Astrocyte (in vitro differentiated cells and primary cell): ENCODE measurements at regions not wholly inside any gene's neighbourhood (a gene's known extent, or its start where the extent isn't known, plus 50 kb on each side); places are given as distances from the start of the nearest gene placed in this dataset.
"Not testable (repeated sequence)": the region's sequence is repeated elsewhere in the genome, so short reads cannot be mapped to it uniquely, and the experiment has no call there.

Experiments used
- DNase-seq: peaks from one replicate; pipeline ENCODE4 v3.0.0-alpha.2; 2010; ENCODE audit warnings: low read depth
- FAIRE-seq: peaks from 2 replicates; lab custom pipeline; 2011; peaks lifted over from hg19 to GRCh38; lab: Jason Lieb, UNC
- H2AFZ ChIP-seq: 2 replicates; pipeline ENCODE4 v1.6.0; 2012; ENCODE audit warnings: low read depth, low read length, inconsistent platforms
- H3K27ac ChIP-seq: 2 replicates; pipeline ENCODE4 v1.5.1; 2011; ENCODE audit warnings: low read depth, low read length, inconsistent platforms
- H3K27me3 ChIP-seq: 2 replicates; pipeline ENCODE4 v1.6.0; 2011; ENCODE audit warnings: low read length, inconsistent platforms; ENCODE audit not compliant: insufficient read depth
- H3K36me3 ChIP-seq: 2 replicates; pipeline ENCODE4 v1.5.1; 2011; ENCODE audit warnings: low read length, inconsistent platforms; ENCODE audit not compliant: insufficient read depth
- H3K4me1 ChIP-seq: 2 replicates; pipeline ENCODE4 v1.5.1; 2011; ENCODE audit warnings: low read length, inconsistent platforms; ENCODE audit not compliant: insufficient read depth
- H3K4me2 ChIP-seq: 2 replicates; pipeline ENCODE4 v1.6.0; 2012; ENCODE audit warnings: low read length, inconsistent platforms
- H3K4me3 ChIP-seq: 2 replicates; pipeline ENCODE4 v1.5.1; 2011; ENCODE audit warnings: low read depth, mild to moderate bottlenecking, low read length, inconsistent platforms; ENCODE audit not compliant: insufficient read depth
- H3K79me2 ChIP-seq: 2 replicates; pipeline ENCODE4 v1.6.0; 2012; ENCODE audit warnings: mild to moderate bottlenecking, low read length, inconsistent platforms; ENCODE audit not compliant: insufficient read depth
- H3K9ac ChIP-seq: 2 replicates; pipeline ENCODE4 v1.6.0; 2012; ENCODE audit warnings: mild to moderate bottlenecking, low read length, inconsistent platforms
- H3K9me3 ChIP-seq: 2 replicates; pipeline ENCODE4 v1.5.1; 2012; ENCODE audit warnings: low read depth, mild to moderate bottlenecking, low read length, inconsistent platforms; ENCODE audit not compliant: insufficient read depth
- H4K20me1 ChIP-seq: 2 replicates; pipeline ENCODE4 v1.6.0; 2012; ENCODE audit warnings: low read length, inconsistent platforms; ENCODE audit not compliant: insufficient read depth
- H3K27ac Mint-ChIP-seq: one replicate; pipeline ENCODE4 v1.8.0; 2021; ENCODE audit warnings: mild to moderate bottlenecking, mixed read lengths; ENCODE audit not compliant: unreplicated experiment
- H3K27me3 Mint-ChIP-seq: one replicate; pipeline ENCODE4 v1.8.0; 2021; ENCODE audit warnings: low read depth, mixed read lengths; ENCODE audit not compliant: unreplicated experiment
- H3K36me3 Mint-ChIP-seq: one replicate; pipeline ENCODE4 v1.8.0; 2021; ENCODE audit warnings: low read depth, mixed read lengths; ENCODE audit not compliant: unreplicated experiment
- H3K4me1 Mint-ChIP-seq: one replicate; pipeline ENCODE4 v1.8.0; 2021; ENCODE audit warnings: low read depth, mixed read lengths; ENCODE audit not compliant: unreplicated experiment
- H3K4me3 Mint-ChIP-seq: one replicate; pipeline ENCODE4 v1.8.0; 2021; ENCODE audit warnings: mild to moderate bottlenecking, moderate library complexity, mixed read lengths; ENCODE audit not compliant: unreplicated experiment
- H3K9me3 Mint-ChIP-seq: one replicate; pipeline ENCODE4 v1.8.0; 2021; ENCODE audit warnings: mild to moderate bottlenecking, mixed read lengths; ENCODE audit not compliant: unreplicated experiment

DNA sequence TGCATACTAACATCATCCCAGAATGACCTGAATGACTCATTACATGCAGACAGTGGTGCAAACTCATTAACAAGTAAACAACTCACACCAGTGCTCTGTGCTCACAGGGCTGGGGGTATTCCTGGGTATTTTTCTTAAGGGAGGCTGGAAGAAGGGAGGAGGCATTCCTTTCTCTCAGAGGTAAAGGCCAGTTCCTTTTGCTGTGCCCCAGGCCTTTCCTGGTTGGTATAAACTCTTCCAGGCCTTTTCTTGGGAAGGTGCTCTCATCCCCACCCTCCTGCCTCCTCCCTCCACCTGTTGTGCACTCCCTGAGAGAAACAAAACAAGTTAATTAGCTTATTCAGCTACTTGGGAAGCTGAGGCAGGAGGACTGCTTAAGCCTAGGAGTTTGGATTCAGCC is 4779.2 kb upstream of the OR11H1 start:
- not testable (repeated sequence) for H3K79me2 ChIP-seq, H3K36me3 Mint-ChIP-seq, H3K9me3 ChIP-seq, H3K27me3 Mint-ChIP-seq, H3K4me2 ChIP-seq, DNase-seq, FAIRE-seq, H3K27me3 ChIP-seq, H3K4me3 ChIP-seq, H3K4me3 Mint-ChIP-seq, H3K36me3 ChIP-seq, H3K27ac Mint-ChIP-seq, H3K9ac ChIP-seq, H3K4me1 Mint-ChIP-seq, H3K4me1 ChIP-seq, H2AFZ ChIP-seq, H3K27ac ChIP-seq, H4K20me1 ChIP-seq
- H3K9me3 Mint-ChIP-seq, result peaks cover 13% of the 10 kb centered on the region

- H3K27ac Mint-ChIP-seq, H3K4me1 ChIP-seq, H3K36me3 Mint-ChIP-seq, H3K79me2 ChIP-seq, H3K4me2 ChIP-seq, H4K20me1 ChIP-seq, H2AFZ ChIP-seq, H3K27me3 ChIP-seq, H3K9ac ChIP-seq, FAIRE-seq, H3K27ac ChIP-seq, H3K4me3 ChIP-seq, H3K4me1 Mint-ChIP-seq, H3K27me3 Mint-ChIP-seq, H3K36me3 ChIP-seq, DNase-seq, H3K9me3 ChIP-seq, H3K4me3 Mint-ChIP-seq: not testable (repeated sequence)
- H3K9me3 Mint-ChIP-seq, result peaks cover 14% of the 10 kb centered on the region
Observed at GRCh38 chr22:10749423-10749822, 4778.6 kb upstream of the OR11H1 start.

- FAIRE-seq, H3K4me3 ChIP-seq: not testable (repeated sequence)
Observed at GRCh38 chr22:10753566-10753965, 4774.4 kb upstream of the OR11H1 start.

GRCh38 chr22:10755350-10755749 is 4772.6 kb upstream of the OR11H1 start:
- not testable (repeated sequence) for FAIRE-seq

More at GRCh38 chr22:10753566-10753965, 4774.4 kb upstream of the OR11H1 start:
- not testable (repeated sequence) for H3K27ac ChIP-seq, H3K4me3 Mint-ChIP-seq, H3K4me1 Mint-ChIP-seq, H3K9ac ChIP-seq, H3K79me2 ChIP-seq, H3K36me3 ChIP-seq, H3K27me3 Mint-ChIP-seq, H3K9me3 ChIP-seq, H4K20me1 ChIP-seq, H3K4me1 ChIP-seq, H3K4me2 ChIP-seq, H3K36me3 Mint-ChIP-seq, H2AFZ ChIP-seq, DNase-seq, H3K27ac Mint-ChIP-seq, H3K27me3 ChIP-seq
- H3K9me3 Mint-ChIP-seq, result peaks cover 12% of the 10 kb centered on the region

DNA sequence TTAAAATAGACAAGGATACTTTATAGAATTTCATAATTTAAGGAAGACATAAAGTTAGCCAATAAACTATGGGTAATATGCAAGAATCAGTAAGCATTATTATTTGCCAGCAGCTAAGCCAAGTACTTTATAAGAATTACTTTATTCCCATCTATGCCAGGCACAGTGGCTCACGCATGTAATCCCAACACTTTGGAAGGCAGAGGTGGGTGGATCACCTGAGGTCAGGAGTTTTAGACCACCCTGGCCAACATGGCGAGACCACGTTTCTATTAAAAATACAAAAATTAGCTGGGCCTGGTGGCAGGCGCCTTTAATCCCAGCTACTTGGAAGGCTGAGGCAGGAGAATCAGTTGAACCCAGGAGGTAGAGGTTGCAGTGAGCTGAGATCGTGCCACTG is 4767.6 kb upstream of the OR11H1 start:
- not testable (repeated sequence) for H3K79me2 ChIP-seq, H3K4me1 Mint-ChIP-seq, H3K27me3 ChIP-seq, H3K9me3 ChIP-seq, H3K27me3 Mint-ChIP-seq, H3K4me2 ChIP-seq, DNase-seq, H3K36me3 ChIP-seq, H3K4me3 Mint-ChIP-seq, FAIRE-seq, H3K27ac Mint-ChIP-seq, H3K9ac ChIP-seq, H3K4me1 ChIP-seq, H2AFZ ChIP-seq, H3K27ac ChIP-seq, H4K20me1 ChIP-seq, H3K36me3 Mint-ChIP-seq, H3K4me3 ChIP-seq, H3K9me3 Mint-ChIP-seq

More at GRCh38 chr22:10755350-10755749, 4772.6 kb upstream of the OR11H1 start:
- H3K36me3 ChIP-seq, H3K27me3 Mint-ChIP-seq, H2AFZ ChIP-seq, H3K4me3 ChIP-seq, H3K4me1 Mint-ChIP-seq, H3K36me3 Mint-ChIP-seq, H3K9ac ChIP-seq, H3K9me3 Mint-ChIP-seq, H3K79me2 ChIP-seq, H3K4me3 Mint-ChIP-seq, H4K20me1 ChIP-seq, H3K9me3 ChIP-seq, H3K27ac ChIP-seq, H3K27me3 ChIP-seq, H3K4me1 ChIP-seq, H3K27ac Mint-ChIP-seq, DNase-seq, H3K4me2 ChIP-seq: not testable (repeated sequence)

DNA sequence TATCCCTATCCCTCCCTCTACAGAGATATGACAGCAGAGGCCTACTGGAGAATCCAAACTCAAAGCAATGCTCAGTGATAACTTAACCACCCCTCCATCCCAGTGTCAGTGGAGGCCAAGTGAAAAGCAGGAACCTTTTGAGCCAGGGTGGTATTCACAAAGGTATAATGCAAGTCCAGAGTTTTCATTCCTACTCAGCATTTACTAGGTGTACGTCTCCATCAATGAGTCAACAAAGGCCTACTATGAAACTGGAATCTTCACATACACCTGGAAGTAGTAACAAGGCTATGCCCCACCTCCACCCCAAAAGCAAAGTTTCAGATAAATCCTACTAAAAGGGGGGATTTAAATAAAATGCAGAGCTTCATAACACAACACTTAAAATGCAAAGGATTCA is 4761.7 kb upstream of the OR11H1 start:
- H3K36me3 ChIP-seq, H3K9me3 ChIP-seq, FAIRE-seq, H2AFZ ChIP-seq, H3K27ac ChIP-seq, H3K36me3 Mint-ChIP-seq, H3K4me3 ChIP-seq, H3K9ac ChIP-seq, H3K4me3 Mint-ChIP-seq, H3K27me3 Mint-ChIP-seq, H4K20me1 ChIP-seq, H3K79me2 ChIP-seq, DNase-seq, H3K4me1 Mint-ChIP-seq, H3K27me3 ChIP-seq, H3K27ac Mint-ChIP-seq, H3K4me1 ChIP-seq, H3K4me2 ChIP-seq: not testable (repeated sequence)
- peaks cover 15% of the 10 kb centered on the region for H3K9me3 Mint-ChIP-seq
